HUES48 (cell line): ENCODE measurements at regions not wholly inside any gene's neighbourhood (a gene's known extent, or its start where the extent isn't known, plus 50 kb on each side); places are given as distances from the start of the nearest gene placed in this dataset.
A peak's percentile ranks its signal among the peaks of the same experiment; 100 is the strongest.

ENCODE experiments used
- H3K27ac ChIP-seq: one replicate; pipeline ENCODE4 v1.7.0; 2013; ENCODE audit warnings: low read depth, low read length, inconsistent platforms
- H3K27me3 ChIP-seq: 2 replicates; pipeline ENCODE4 v1.6.1; 2013; ENCODE audit warnings: mild to moderate bottlenecking, low read length; ENCODE audit not compliant: control insufficient read depth, insufficient read depth
- H3K36me3 ChIP-seq: 2 replicates; pipeline ENCODE4 v1.6.1; 2013; ENCODE audit warnings: low read length; ENCODE audit not compliant: control insufficient read depth, insufficient read depth
- H3K4me1 ChIP-seq: 2 replicates; pipeline ENCODE4 v1.6.1; 2013; ENCODE audit warnings: mild to moderate bottlenecking, low read length; ENCODE audit not compliant: control insufficient read depth, insufficient read depth
- H3K4me3 ChIP-seq: 2 replicates; pipeline ENCODE4 v1.5.1; 2013; ENCODE audit warnings: mild to moderate bottlenecking, low read depth, low read length
- H3K9ac ChIP-seq: 2 replicates; pipeline ENCODE4 v1.6.1; 2013; ENCODE audit warnings: mild to moderate bottlenecking, low read depth, low read length, moderate library complexity
- H3K9me3 ChIP-seq: 2 replicates; pipeline ENCODE4 v1.6.1; 2013; ENCODE audit warnings: low read length; ENCODE audit not compliant: control insufficient read depth, insufficient read depth

DNA sequence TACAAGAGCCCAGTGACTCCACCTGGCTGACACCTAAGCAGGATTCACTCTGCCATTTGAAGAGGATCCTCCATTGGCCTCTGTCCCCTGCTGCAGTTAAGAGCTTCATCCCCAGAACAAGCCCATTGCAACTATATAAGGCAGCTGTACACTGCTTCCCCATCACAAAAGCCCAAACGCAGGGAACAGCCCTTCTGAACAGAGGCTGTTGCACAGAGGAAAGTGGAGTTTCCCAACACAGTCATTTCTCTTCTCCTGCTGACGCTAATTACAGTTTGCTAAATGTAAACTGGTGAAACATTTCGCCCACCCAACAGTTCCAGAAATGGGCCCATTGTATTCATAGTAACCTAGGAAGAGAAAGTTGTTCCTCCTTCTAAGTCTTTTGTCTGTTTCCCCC is 455.8 kb upstream of the DAB1 start:
- Histone ChIP-seq H3K9ac (no peak overlapping the region), H3K9me3 (no peaks in the 10 kb centered on the region), H3K27me3 (no peaks in the 10 kb centered on the region), H3K27ac (no peak overlapping the region), H3K36me3 (no peaks in the 10 kb centered on the region), H3K4me1 (no peaks in the 10 kb centered on the region), H3K4me3 (no peak overlapping the region)

GRCh38 chr1:57874418-57874877 is 450.6 kb upstream of the DAB1 start:
- no peak overlapping the region for H3K27ac ChIP-seq
- no peak overlapping the region for H3K9ac ChIP-seq
- no peak overlapping the region for H3K4me3 ChIP-seq
- no peaks in the 10 kb centered on the region for H3K27me3 ChIP-seq
- no peaks in the 10 kb centered on the region for H3K9me3 ChIP-seq
- H3K4me1 ChIP-seq: no peaks in the 10 kb centered on the region
- no peaks in the 10 kb centered on the region for H3K36me3 ChIP-seq

DNA sequence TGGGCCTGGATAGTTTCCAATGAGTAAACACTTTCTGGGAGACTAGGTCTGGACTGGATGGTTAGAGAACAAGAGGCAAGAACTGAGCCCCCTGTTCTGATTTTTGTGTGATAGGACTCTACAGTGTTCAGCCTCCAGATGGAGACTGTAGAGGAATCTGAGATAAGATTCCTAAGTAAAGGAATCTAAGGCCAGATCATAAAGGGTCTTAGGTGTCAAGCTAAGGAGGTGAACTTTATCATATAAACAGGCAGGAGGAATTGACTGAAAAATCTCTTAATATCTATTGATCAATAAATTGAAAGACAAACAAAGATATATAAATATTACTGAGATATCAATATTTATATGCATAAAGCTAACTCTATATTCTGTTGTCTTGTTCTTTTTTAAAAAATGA is 449.1 kb upstream of the DAB1 start:
- no peak overlapping the region for H3K9ac ChIP-seq
- no peaks in the 10 kb centered on the region; the same call in 1 of the 2 replicates for H3K27me3 ChIP-seq
- no peaks in the 10 kb centered on the region for H3K4me1 ChIP-seq
- H3K4me3 ChIP-seq: no peak overlapping the region
- H3K36me3 ChIP-seq: no peaks in the 10 kb centered on the region
- H3K9me3 ChIP-seq: no peaks in the 10 kb centered on the region
- no peak overlapping the region for H3K27ac ChIP-seq

- H3K4me3 ChIP-seq: no peak overlapping the region
- H3K9ac ChIP-seq: no peak overlapping the region
- no peaks in the 10 kb centered on the region for H3K9me3 ChIP-seq
- H3K4me1 ChIP-seq: no peaks in the 10 kb centered on the region
- no peak overlapping the region for H3K27ac ChIP-seq
- no peaks in the 10 kb centered on the region; the same call in 1 of the 2 replicates for H3K27me3 ChIP-seq
- no peaks in the 10 kb centered on the region for H3K36me3 ChIP-seq
Observed at GRCh38 chr1:57868908-57869307, 445.0 kb upstream of the DAB1 start.

GRCh38 chr1:57868239-57868638 is 444.4 kb upstream of the DAB1 start:
- Histone ChIP-seq H3K4me1 (no peaks in the 10 kb centered on the region), H3K27me3 (no peaks in the 10 kb centered on the region; the same call in 1 of the 2 replicates), H3K27ac (no peak overlapping the region), H3K9me3 (no peaks in the 10 kb centered on the region), H3K9ac (no peak overlapping the region), H3K4me3 (no peak overlapping the region), H3K36me3 (no peaks in the 10 kb centered on the region)

DNA sequence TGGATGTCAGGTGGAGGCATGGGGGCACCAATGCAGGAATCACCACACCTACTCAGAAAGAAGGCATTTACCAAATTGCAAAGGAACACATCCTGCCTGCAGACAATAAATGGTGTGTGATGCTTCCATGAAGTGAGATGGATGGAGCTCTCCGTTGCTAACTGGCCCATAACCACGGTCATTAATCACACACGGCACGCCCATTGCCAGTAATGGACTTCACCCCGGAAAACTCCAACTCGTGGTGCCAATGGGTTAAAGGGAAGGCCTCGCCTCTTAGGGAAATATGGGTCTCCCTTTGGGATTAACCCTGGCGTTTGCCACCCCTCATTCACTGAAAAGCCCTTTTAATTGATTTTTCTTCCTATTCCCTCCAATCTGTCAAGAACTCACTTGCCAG is 443.1 kb upstream of the DAB1 start:
- no peak overlapping the region for H3K27ac ChIP-seq
- H3K4me1 ChIP-seq: no peaks in the 10 kb centered on the region
- H3K4me3 ChIP-seq: no peak overlapping the region
- H3K9me3 ChIP-seq: no peaks in the 10 kb centered on the region
- no peaks in the 10 kb centered on the region; the same call in 1 of the 2 replicates for H3K27me3 ChIP-seq
- H3K36me3 ChIP-seq: no peaks in the 10 kb centered on the region
- H3K9ac ChIP-seq: no peak overlapping the region

DNA sequence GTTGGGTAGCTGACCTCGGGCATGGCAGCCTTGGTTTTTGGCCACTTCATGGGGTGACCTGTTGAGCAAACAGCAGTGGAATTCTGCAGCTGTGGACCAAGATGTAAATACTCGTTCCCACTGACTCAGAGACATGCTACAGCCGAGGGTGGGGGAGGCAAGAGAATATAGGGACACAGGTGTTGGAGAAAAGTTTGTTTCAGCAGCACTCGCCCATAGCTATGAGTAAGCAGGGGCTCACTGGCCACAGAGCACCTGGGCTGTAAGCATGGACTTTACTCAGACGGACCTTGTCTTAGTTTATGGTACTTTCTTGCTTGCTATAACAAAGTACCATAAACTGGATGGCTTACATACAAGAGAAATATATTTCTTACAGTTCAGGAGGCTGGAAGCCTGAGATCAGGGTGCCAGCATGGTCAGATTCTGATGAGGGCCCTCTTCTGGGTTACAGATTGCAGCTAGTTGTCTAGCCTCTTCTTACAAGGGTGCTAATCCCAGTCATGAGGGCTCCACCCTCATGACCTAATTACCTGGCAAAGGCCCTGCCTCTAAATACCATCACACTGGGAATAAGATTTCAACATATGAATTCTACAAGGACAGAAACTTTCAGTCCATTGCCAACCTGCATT is 437.2 kb upstream of the DAB1 start:
- no peak overlapping the region for H3K9ac ChIP-seq
- H3K9me3 ChIP-seq: no peaks in the 10 kb centered on the region
- no peaks in the 10 kb centered on the region for H3K36me3 ChIP-seq
- H3K4me3 ChIP-seq: no peak overlapping the region
- peaks cover 13% of the 10 kb centered on the region for H3K4me1 ChIP-seq
- H3K27me3 ChIP-seq: no peaks in the 10 kb centered on the region
- no peak overlapping the region for H3K27ac ChIP-seq

GRCh38 chr1:57860325-57860724 is 436.5 kb upstream of the DAB1 start:
- Histone ChIP-seq H3K27ac (no peak overlapping the region), H3K9ac (no peak overlapping the region), H3K36me3 (no peaks in the 10 kb centered on the region), H3K4me3 (no peak overlapping the region), H3K9me3 (no peaks in the 10 kb centered on the region), H3K27me3 (no peaks in the 10 kb centered on the region), H3K4me1 (peaks cover 13% of the 10 kb centered on the region)

- H3K36me3 ChIP-seq: no peaks in the 10 kb centered on the region
- H3K9me3 ChIP-seq: no peaks in the 10 kb centered on the region
- no peak overlapping the region for H3K9ac ChIP-seq
Observed at GRCh38 chr1:57858740-57859139, 434.9 kb upstream of the DAB1 start.

GRCh38 chr1:57857809-57858208 is 433.9 kb upstream of the DAB1 start:
- peaks cover 13% of the 10 kb centered on the region for H3K4me1 ChIP-seq
- no peak overlapping the region for H3K27ac ChIP-seq
- no peaks in the 10 kb centered on the region for H3K27me3 ChIP-seq
- no peaks in the 10 kb centered on the region for H3K9me3 ChIP-seq
- H3K4me3 ChIP-seq: no peak overlapping the region
- H3K9ac ChIP-seq: no peak overlapping the region
- no peaks in the 10 kb centered on the region for H3K36me3 ChIP-seq

More at GRCh38 chr1:57858740-57859139, 434.9 kb upstream of the DAB1 start:
- Histone ChIP-seq H3K4me1 (peaks cover 13% of the 10 kb centered on the region), H3K27ac (peak overlapping the region; percentile 40), H3K27me3 (no peaks in the 10 kb centered on the region), H3K4me3 (no peak overlapping the region)

- no peaks in the 10 kb centered on the region for H3K9me3 ChIP-seq
- no peak overlapping the region for H3K9ac ChIP-seq
- peaks cover 13% of the 10 kb centered on the region for H3K4me1 ChIP-seq
- H3K27me3 ChIP-seq: no peaks in the 10 kb centered on the region
- no peaks in the 10 kb centered on the region for H3K36me3 ChIP-seq
- H3K27ac ChIP-seq: no peak overlapping the region
- H3K4me3 ChIP-seq: no peak overlapping the region
Observed at GRCh38 chr1:57854436-57854835, 430.6 kb upstream of the DAB1 start.
